Vagina (tissue), 2 donors: ENCODE measurements at regions not wholly inside any gene's neighbourhood (a gene's known extent, or its start where the extent isn't known, plus 50 kb on each side); places are given as distances from the start of the nearest gene placed in this dataset.

ENCODE experiments used
- POLR2A ChIP-seq, 2 donors: fragments of 450-650 bp; IDR thresholded peaks; one replicate each; pipeline ENCODE4 v1.6.1; 2017; ENCODE audit warnings: antibody characterized with exemption in 2 of 2, mild to moderate bottlenecking in 2 of 2, moderate library complexity in 2 of 2
- TF ChIP-seq, protein P1 (sequence below), 3 experiments: fragments of 450-650 bp in 2 of 3; fragments of 200-600 bp in 1 of 3; sonication (generic) in 1 of 3; IDR thresholded peaks; one replicate each; pipeline ENCODE4 v1.5.1; 2017 to 2019; ENCODE audit warnings: antibody characterized with exemption in 3 of 3, mild to moderate bottlenecking in 2 of 3, moderate library complexity in 2 of 3

- TF ChIP-seq, protein P1, sequence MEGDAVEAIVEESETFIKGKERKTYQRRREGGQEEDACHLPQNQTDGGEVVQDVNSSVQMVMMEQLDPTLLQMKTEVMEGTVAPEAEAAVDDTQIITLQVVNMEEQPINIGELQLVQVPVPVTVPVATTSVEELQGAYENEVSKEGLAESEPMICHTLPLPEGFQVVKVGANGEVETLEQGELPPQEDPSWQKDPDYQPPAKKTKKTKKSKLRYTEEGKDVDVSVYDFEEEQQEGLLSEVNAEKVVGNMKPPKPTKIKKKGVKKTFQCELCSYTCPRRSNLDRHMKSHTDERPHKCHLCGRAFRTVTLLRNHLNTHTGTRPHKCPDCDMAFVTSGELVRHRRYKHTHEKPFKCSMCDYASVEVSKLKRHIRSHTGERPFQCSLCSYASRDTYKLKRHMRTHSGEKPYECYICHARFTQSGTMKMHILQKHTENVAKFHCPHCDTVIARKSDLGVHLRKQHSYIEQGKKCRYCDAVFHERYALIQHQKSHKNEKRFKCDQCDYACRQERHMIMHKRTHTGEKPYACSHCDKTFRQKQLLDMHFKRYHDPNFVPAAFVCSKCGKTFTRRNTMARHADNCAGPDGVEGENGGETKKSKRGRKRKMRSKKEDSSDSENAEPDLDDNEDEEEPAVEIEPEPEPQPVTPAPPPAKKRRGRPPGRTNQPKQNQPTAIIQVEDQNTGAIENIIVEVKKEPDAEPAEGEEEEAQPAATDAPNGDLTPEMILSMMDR (IDR thresholded peaks at IDR 0.05) = no peak
- no peak for TF ChIP-seq POLR2A (IDR thresholded peaks at IDR 0.05)
Measured at GRCh38 chr14:71468701-71469100, 463.5 kb upstream of the RGS6 start.
